Stimulated activated naive B cell treated with anti-CD40 and anti-IgM and Interleukin-4, amounts not matched to agents 10 μg/mL and 1 μg/mL and 100 μg/mL, for 72 hours (primary cell): ENCODE measurements at regions not wholly inside any gene's neighbourhood (a gene's known extent, or its start where the extent isn't known, plus 50 kb on each side); places are given as distances from the start of the nearest gene placed in this dataset.
"Not testable (repeated sequence)": the region's sequence is repeated elsewhere in the genome, so short reads cannot be mapped to it uniquely, and the experiment has no call there.

ENCODE experiments used
- ATAC-seq, 2 donors: fragments of 150-1000 bp; cut with Tn5 transposase; replicated peaks; 2 replicates each; pipeline ENCODE4 v1.10.0; 2021; ENCODE audit warnings: moderate library complexity in 1 of 2
- DNase-seq: peaks from one replicate; pipeline ENCODE4 v3.0.0; 2021
- H3K27ac Mint-ChIP-seq: one replicate; pipeline ENCODE4 v1.8.0; 2022; ENCODE audit warnings: mild to moderate bottlenecking, mixed read lengths
- H3K27me3 Mint-ChIP-seq, 2 donors: one replicate each; pipeline ENCODE4 v1.8.0; 2022; ENCODE audit warnings: mixed read lengths in 2 of 2
- H3K36me3 Mint-ChIP-seq, 2 donors: one replicate each; pipeline ENCODE4 v1.8.0; 2022; ENCODE audit warnings: mixed read lengths in 2 of 2, mild to moderate bottlenecking in 1 of 2
- H3K4me1 Mint-ChIP-seq, 2 donors: one replicate each; pipeline ENCODE4 v1.8.0; 2022; ENCODE audit warnings: mixed read lengths in 2 of 2, mild to moderate bottlenecking in 1 of 2
- H3K4me3 Mint-ChIP-seq, 2 donors: one replicate each; pipeline ENCODE4 v1.8.0; 2022; ENCODE audit warnings: mild to moderate bottlenecking in 2 of 2, mixed read lengths in 2 of 2, moderate library complexity in 1 of 2
- H3K9me3 Mint-ChIP-seq, 2 donors: one replicate each; pipeline ENCODE4 v1.8.0; 2022; ENCODE audit warnings: mixed read lengths in 2 of 2, mild to moderate bottlenecking in 1 of 2

DNA sequence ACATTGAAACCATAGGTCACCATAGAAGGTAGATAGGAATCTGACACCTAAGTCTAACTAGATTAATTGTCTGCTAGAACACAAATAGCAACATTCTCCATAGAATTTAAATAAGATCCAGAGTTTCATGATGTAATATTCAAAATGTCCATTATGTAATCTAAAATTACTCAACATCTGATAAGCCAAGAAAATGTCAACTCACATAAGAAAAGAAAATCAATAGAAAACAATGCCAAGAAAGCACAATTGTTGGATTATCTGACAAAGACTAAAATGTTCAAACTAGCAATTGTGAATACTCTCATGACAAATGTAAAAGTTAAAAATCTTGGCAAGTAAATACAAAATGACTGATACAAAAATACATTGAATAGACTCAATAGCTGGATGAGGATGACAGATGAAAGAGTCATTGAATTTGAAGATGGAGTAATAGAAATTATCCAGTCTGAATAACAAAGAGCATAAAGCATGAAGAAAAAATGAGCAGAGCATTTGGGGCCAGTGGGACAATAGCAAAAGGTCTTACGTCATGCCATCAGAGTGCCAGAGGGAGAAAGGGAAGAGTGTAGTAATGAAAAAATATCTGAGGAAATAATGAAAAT is 358.6 kb downstream of the METTL4 start:
- DNase-seq (no peak), ATAC-seq (no peak)
- H3K4me1 Mint-ChIP-seq = no peaks in the 10 kb centered on the region
- H3K27ac Mint-ChIP-seq = no peak overlapping the region
- peaks cover 3 to 16% of the 10 kb centered on the region in 2 donors for H3K9me3 Mint-ChIP-seq
- no peak overlapping the region for H3K4me3 Mint-ChIP-seq
- peaks cover 0 to 14% of the 10 kb centered on the region in 2 donors for H3K27me3 Mint-ChIP-seq
- no peaks in the 10 kb centered on the region for H3K36me3 Mint-ChIP-seq

DNA sequence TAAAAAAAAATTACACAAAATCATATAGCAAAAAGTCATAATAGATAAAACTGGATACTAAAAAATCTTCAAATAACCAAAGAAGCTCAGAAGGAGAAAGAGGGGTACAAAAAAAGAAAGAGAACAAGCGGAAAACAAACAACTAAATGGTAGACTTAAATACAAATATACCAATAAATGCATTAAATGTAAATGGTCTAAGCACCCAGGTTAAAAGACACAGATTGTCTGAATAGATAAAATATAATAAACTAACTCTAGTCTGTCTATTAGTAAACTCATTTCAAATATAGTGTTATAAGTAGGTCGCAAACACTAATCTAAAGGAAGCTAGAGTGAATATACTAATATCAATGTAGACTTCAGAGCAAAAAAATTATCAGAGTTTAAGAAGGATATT is 357.4 kb downstream of the METTL4 start:
- ATAC-seq (no peak), DNase-seq (no peak)
- Mint-ChIP-seq H3K27me3 (peaks cover 5 to 25% of the 10 kb centered on the region in 2 donors), H3K27ac (no peak overlapping the region), H3K4me1 (no peaks in the 10 kb centered on the region), H3K4me3 (no peak overlapping the region), H3K36me3 (no peaks in the 10 kb centered on the region), H3K9me3 (peaks cover 3 to 16% of the 10 kb centered on the region in 2 donors)

DNA sequence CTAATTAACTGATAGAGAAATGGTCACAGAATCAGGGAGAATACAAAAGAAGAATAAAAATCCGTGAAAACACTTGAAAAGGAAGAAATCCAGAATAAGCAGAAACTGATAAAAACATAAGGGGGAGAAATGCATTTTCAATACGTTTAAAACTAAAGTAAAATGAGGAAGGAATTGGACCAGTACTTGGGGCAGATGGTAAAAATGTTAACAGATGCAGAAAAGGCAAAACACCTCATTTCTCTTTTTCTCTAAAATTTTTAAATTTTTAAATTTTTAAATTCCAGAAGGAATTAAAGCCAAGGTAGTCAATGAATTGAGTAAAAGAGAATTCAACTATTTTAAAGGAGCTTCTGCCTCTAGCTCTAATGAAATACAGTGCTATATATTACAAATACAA is 353.9 kb downstream of the METTL4 start:
- Mint-ChIP-seq H3K4me1 (no peaks in the 10 kb centered on the region), H3K27ac (no peak overlapping the region), H3K27me3 (peaks cover 5 to 31% of the 10 kb centered on the region in 2 donors), H3K9me3 (peaks cover 3 to 16% of the 10 kb centered on the region in 2 donors), H3K4me3 (no peak overlapping the region), H3K36me3 (no peaks in the 10 kb centered on the region)
- ATAC-seq = no peak
- DNase-seq = no peak

DNA sequence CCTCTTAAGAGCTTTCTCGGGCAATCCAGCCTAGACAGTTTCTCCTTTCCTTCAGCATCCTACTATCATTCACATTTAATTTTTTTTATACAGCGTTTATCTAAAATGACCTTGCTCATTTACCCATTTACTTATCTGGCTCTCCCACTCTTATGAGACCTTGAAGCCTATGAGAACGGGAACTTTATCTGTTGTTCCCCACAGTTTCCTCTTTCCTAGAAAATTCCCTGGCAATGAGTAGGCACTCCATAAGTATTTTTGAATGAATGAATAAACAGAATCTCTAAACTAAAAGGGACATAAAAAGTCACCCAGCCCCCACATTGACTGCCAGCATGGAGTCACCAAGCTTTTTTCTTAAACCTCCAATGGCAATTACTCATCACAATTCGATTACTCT is 353.2 kb downstream of the METTL4 start:
- H3K4me1 Mint-ChIP-seq = no peaks in the 10 kb centered on the region
- no peaks in the 10 kb centered on the region for H3K36me3 Mint-ChIP-seq
- peaks cover 3 to 12% of the 10 kb centered on the region in 2 donors for H3K9me3 Mint-ChIP-seq
- no peak overlapping the region for H3K4me3 Mint-ChIP-seq
- peaks cover 5 to 31% of the 10 kb centered on the region in 2 donors for H3K27me3 Mint-ChIP-seq
- DNase-seq (no peak), ATAC-seq (no peak)
- no peak overlapping the region for H3K27ac Mint-ChIP-seq

DNA sequence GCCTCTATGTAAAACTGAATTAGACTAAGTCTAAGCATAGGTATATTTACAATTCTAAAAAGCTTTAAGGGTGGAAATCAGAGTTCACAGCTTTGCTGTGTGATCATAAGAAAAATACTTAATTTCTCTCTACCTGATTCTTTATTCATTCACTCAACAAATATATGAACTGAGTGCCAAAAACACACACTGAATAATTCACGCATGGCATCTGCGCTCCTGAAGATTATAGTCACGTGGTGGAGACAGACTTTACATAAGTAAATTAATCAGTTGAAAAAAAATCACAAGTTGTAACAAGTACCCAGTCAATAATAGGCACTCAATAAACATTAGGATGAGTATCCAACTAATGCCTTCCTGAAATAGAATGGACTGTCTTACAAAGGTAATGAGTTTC is 351.6 kb downstream of the METTL4 start:
- ATAC-seq (no peak), DNase-seq (no peak)
- H3K4me1 Mint-ChIP-seq = no peaks in the 10 kb centered on the region
- H3K9me3 Mint-ChIP-seq = peaks cover 3% of the 10 kb centered on the region in 2 donors
- no peak overlapping the region for H3K27ac Mint-ChIP-seq
- H3K36me3 Mint-ChIP-seq = no peaks in the 10 kb centered on the region
- H3K4me3 Mint-ChIP-seq = no peak overlapping the region
- peaks cover 5 to 31% of the 10 kb centered on the region in 2 donors for H3K27me3 Mint-ChIP-seq

DNA sequence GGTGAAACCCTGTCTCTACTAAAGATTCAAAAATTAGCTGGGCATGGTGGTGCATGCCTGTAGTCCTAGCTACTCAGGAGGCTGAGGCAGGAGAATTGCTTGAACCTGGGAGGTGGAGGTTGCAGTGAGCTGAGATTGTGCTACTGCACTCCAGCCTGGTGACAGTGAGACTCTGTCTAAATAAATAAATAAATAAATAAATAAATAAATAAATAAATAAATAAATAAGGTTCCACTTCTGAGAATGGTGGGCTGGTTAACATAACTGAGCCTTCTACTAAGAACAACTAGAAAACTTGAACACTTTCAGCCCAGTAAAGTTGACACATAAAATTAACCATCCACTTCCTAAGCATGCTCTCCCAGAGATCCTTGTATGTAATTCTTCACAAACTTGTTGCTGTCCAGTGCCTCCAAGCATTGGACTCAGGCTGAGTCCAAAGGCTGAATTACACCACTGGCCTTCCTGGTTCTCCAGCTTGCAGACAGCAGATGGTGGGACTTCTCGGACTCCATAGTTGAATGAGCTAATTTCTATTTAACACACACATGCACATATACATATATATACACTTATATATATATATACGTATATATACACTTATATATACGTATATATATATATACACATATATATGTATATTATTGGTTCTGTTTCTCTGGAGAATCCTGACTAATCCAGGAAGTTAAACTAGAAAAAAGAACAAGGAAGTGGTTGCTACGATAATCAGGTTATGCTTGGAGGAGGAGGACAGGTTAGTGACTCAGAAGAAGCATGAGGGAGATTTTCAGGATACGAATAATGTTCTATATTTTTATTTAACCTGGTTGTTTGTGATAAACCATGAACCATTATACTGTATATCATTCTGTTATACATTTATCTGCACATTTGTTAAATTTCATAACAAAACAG is 348.8 kb downstream of the METTL4 start:
- H3K36me3 Mint-ChIP-seq = no peaks in the 10 kb centered on the region
- ATAC-seq = no peak
- no peak overlapping the region for H3K27ac Mint-ChIP-seq
- H3K4me1 Mint-ChIP-seq = no peaks in the 10 kb centered on the region
- DNase-seq = no peak
- peaks cover 10 to 26% of the 10 kb centered on the region in 2 donors for H3K27me3 Mint-ChIP-seq
- no peaks in the 10 kb centered on the region for H3K9me3 Mint-ChIP-seq
- H3K4me3 Mint-ChIP-seq = no peak overlapping the region

DNA sequence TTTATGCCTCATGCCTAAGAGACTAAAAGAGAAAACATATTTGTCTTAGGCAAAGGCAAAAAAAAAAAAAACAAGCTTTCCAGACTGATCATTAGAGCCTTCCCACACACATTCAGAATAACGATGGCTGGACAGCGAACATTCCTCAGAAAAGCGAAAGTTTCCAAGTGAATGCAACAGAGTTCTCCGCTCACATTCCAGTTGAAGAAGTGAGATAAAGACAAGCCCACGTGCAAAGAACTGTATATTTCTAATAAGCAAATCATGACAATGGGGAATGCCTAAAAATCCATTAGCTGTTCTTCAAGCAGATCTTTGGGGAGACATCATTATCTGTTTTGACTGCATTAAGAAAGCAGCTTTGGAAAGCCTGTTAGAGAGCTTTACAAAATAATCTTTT is 347.9 kb downstream of the METTL4 start:
- Mint-ChIP-seq H3K9me3 (no peaks in the 10 kb centered on the region), H3K27me3 (peaks cover 8 to 17% of the 10 kb centered on the region in 2 donors), H3K27ac (no peak overlapping the region), H3K4me1 (no peaks in the 10 kb centered on the region), H3K4me3 (no peak overlapping the region), H3K36me3 (no peaks in the 10 kb centered on the region)
- ATAC-seq (no peak), DNase-seq (no peak)

DNA sequence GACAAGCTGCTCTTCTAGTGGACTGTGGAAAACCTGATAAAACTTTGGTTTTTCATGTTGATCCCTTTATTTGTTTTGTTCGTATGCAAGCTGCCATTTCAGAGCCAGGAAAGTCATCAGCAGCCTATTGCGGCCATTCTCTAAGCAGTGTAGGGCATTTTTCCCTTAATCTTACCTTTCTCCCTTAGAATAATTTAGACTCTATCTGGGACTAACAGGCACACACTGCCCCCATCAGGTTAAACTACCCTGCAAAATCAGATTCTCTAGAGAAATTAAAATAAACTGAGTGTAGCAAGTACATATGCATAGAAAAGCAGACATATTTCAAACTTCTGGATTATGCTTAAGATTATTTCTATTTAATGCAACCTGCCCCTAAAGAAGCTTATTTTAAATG is 347.5 kb downstream of the METTL4 start:
- DNase-seq (no peak), ATAC-seq (no peak)
- Mint-ChIP-seq H3K27ac (no peak overlapping the region), H3K4me3 (no peak overlapping the region), H3K36me3 (no peaks in the 10 kb centered on the region), H3K4me1 (no peaks in the 10 kb centered on the region), H3K9me3 (no peaks in the 10 kb centered on the region), H3K27me3 (peaks cover 5 to 14% of the 10 kb centered on the region in 2 donors)

DNA sequence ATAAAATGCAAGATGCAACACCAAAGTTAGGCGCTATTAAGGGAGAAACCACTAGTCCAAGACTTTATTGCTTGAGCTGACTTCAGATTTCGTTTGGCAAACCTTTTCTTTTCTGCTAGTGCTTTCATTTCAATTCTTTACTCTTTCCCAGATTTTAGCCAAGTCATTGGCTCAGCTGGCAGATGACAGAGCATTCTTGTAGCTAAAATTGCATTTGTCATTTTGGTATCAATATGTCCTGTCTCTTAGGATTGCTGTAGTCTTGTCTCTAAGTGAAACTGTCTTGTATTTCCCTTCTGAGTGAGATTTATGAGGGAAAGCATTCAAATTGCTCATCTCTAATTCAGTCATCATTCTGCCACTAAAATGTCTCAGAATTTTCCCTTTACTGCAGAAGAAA is 335.1 kb downstream of the METTL4 start:
- Mint-ChIP-seq H3K9me3 (no peaks in the 10 kb centered on the region), H3K4me1 (no peaks in the 10 kb centered on the region), H3K27me3 (peaks cover 5 to 26% of the 10 kb centered on the region in 2 donors), H3K36me3 (no peaks in the 10 kb centered on the region), H3K27ac (no peak overlapping the region), H3K4me3 (no peak overlapping the region)
- ATAC-seq (no peak), DNase-seq (no peak)

DNA sequence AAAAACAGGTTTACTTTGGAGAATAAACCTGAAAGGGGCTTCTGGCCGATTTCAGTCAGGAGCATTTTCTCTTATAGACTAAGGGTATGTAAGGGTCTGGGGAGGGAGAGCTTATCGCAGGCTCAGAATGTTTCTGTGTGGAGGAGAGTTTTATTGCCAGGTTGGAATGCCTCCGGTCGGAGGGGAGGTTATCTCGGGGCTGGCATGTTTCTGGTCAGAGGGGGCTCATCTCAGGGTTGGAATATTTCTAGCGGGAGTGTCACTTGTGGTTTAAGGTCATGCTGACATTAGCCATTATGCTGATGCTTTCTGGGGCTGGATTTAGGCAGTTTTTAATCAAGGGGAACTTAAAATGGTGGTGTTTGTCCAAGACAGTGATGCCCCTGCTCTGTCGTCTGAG is 333.6 kb downstream of the METTL4 start:
- Mint-ChIP-seq H3K36me3 (no peaks in the 10 kb centered on the region), H3K4me1 (no peaks in the 10 kb centered on the region), H3K9me3 (no peaks in the 10 kb centered on the region), H3K27me3 (peaks cover 5 to 26% of the 10 kb centered on the region in 2 donors), H3K27ac (no peak overlapping the region), H3K4me3 (no peak overlapping the region)
- DNase-seq = no peak
- ATAC-seq = no peak

DNA sequence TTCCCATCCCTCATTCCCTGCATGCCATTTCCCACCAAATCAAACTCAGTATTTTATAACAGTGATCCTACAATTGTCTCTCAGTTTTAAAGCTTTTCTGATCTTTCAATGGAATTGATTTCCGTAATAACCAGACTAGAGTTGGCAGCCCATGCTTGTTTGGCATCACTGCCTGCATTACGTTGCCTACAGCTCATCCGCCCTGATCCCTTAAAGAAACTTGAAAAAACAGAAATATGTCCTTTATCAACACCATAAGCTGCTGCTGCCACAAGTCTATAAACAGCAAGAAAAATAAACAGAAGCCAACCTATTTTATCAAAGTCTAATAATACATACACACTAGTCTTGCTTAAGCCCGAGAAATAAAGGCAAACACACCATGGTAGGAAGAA is 331.0 kb downstream of the METTL4 start:
- H3K9me3 Mint-ChIP-seq = no peaks in the 10 kb centered on the region
- peaks cover 9 to 45% of the 10 kb centered on the region in 2 donors for H3K27me3 Mint-ChIP-seq
- no peak for DNase-seq
- no peaks in the 10 kb centered on the region for H3K4me1 Mint-ChIP-seq
- H3K36me3 Mint-ChIP-seq = no peaks in the 10 kb centered on the region
- ATAC-seq = no peak
- no peak overlapping the region for H3K4me3 Mint-ChIP-seq
- no peak overlapping the region for H3K27ac Mint-ChIP-seq

DNA sequence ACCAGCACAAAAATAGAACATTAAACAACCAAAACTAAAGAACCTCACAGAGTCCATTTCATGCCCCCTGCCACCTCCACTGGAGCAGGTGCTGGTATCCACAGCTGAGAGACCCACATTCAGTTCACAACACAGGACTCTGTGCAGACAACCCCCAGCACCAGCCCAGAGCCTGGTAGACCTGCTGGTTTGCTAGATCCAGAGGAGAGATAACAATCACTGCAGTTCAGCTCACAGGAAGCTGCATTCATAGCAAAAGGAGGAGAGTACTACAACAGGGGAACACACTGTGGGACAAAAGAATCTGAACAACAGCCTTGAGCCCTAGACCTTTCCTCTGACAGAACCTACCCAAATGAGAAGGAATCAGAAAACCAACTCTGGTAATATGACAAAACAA is 326.7 kb downstream of the METTL4 start:
- Mint-ChIP-seq H3K4me1 (no peaks in the 10 kb centered on the region), H3K4me3 (no peak overlapping the region), H3K27ac (no peak overlapping the region), H3K27me3 (peaks cover 9 to 27% of the 10 kb centered on the region in 2 donors), H3K9me3 (peaks cover 1 to 4% of the 10 kb centered on the region in 2 donors), H3K36me3 (no peaks in the 10 kb centered on the region)
- DNase-seq (no peak), ATAC-seq (no peak)

DNA sequence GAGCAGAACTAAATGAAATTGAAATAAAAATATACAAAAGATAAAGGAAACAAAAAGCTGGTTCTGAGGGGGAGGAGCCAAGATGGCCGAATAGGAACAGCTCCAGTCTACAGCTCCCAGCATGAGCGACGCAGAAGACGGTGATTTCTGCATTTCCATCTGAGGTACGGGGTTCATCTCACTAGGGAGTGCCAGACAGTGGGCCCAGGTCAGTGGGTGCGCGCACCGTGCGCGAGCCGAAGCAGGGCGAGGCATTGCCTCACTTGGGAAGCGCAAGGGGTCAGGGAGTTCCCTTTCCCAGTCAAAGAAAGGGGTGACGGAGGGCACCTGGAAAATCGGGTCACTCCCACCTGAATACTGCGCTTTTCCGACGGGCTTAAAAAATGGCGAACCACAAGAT is 324.2 kb downstream of the METTL4 start:
- H3K9me3 Mint-ChIP-seq, DNase-seq, H3K27ac Mint-ChIP-seq, H3K4me1 Mint-ChIP-seq, ATAC-seq, H3K4me3 Mint-ChIP-seq, H3K36me3 Mint-ChIP-seq: not testable (repeated sequence)
- H3K27me3 Mint-ChIP-seq = peaks cover 9 to 27% of the 10 kb centered on the region in 2 donors

DNA sequence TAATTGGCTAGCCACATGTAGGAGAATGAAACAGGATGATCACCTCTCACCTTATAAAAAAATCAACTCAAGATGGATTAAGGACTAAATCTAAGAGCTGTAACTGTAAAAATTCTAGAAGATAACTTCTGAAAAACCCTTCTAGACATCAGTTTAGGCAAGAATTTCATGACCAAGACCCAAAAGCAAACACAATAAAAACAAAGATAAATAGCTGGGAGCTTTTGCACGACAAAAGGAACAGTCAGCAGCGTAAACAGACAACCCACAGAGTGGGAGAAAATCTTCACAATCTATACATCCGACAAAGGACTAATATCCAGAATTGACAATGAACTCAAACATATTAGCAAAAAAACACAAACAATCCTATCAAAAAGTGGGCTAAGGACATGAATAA is 316.3 kb downstream of the METTL4 start:
- no peak for ATAC-seq

DNA sequence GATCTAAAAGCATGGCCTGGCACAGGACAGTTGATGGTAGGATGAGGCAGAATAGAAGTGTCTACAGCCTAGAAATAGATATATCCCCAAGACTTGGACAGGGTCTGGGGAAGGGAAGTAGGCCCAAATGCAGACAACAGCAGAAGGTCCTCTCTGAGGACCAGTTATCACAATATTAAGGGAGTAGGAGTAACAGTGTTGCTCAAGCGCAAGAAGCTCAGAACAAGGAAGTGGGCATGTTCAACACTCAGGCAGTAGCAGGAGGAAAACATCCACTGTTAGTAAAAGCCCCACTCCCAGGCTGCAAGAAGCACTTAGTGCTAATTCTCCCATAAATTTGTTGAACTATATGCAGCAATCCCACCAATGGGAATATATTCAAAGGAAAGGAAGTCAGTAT is 314.7 kb downstream of the METTL4 start:
- H3K4me3 Mint-ChIP-seq = no peak overlapping the region
- H3K36me3 Mint-ChIP-seq = no peaks in the 10 kb centered on the region
- ATAC-seq = no peak
- H3K27ac Mint-ChIP-seq = no peak overlapping the region
- DNase-seq = no peak
- no peaks in the 10 kb centered on the region for H3K4me1 Mint-ChIP-seq
- peaks cover 0 to 12% of the 10 kb centered on the region in 2 donors for H3K9me3 Mint-ChIP-seq
- no peaks in the 10 kb centered on the region for H3K27me3 Mint-ChIP-seq

More for the DNA sequence above, 316.3 kb downstream of the METTL4 start:
- Mint-ChIP-seq H3K4me1 (no peaks in the 10 kb centered on the region), H3K27me3 (no peaks in the 10 kb centered on the region), H3K36me3 (no peaks in the 10 kb centered on the region), H3K9me3 (peaks cover 0 to 14% of the 10 kb centered on the region in 2 donors), H3K4me3 (no peak overlapping the region), H3K27ac (no peak overlapping the region)
- no peak for DNase-seq
